Kasumi-1 (cell line): ENCODE measurements at regions not wholly inside any gene's neighbourhood (a gene's known extent, or its start where the extent isn't known, plus 50 kb on each side); places are given as distances from the start of the nearest gene placed in this dataset.
"Not testable (repeated sequence)": the region's sequence is repeated elsewhere in the genome, so short reads cannot be mapped to it uniquely, and the experiment has no call there.

Experiments
- DNase-seq, 2 experiments: peaks; one replicate each; lab custom pipeline; 2025; lab: John Stamatoyannopoulos, UW

DNA sequence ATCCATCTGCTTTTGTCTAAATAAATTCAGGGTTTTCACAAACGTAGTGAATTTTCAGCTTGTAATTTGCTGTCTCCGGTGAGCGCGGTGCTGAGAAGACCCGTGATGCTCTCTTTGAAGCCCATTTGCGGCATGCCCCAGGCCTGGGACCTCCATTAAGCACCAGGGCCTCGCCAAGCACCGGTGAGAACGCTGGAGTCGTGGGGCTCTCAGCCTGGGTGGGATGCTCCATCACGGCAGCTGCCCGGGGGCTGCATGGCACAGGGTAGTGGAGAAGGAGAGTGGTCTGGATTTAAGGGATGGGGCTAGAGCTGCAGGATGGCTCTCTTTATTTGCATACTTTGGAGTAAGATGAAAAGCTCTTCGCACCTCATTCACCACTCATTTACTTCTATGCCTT lies 248.7 kb downstream of the ABCC12 start:
- DNase-seq, result no peak

DNA sequence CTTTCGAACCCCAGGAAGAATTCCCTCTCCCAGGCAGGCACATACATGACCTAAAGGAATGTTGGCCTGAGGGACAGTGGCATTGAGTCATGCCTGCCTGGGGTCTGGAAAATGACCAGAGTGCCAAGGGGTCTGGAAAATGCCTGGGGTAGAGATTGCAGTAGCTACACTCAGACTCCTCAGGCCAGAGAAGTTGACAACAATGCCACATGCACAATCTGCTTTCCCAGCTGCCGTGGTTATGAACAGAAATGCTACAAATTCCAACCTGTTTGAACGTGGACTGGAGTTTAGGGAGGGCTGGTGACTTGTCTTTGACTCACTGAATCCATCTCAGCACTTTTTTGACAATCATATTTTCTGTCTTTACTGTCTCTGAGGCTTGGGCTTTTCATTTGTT lies 250.0 kb downstream of the ABCC12 start:
- DNase-seq, result no peak

DNA sequence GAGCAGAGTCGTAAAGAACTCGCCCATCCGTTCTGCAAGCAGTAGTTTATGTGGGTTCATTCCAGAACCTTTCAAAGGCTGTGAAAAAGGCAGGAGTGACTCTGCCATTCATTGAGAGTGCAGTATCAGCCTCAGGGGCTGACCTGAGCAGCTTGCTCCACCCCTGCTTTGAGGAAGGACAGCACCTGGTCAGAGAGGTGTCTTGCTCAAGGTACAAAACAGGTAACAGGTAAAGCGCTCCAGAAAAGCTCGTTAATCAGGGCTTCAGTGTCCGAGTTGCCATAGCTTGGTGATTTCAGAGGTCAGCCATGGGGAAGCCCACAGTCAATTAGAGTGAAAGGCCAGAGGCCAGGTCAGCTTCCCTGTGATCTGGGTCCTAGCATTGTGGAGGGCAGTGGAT lies 251.1 kb downstream of the ABCC12 start:
- DNase-seq, result no peak

DNA sequence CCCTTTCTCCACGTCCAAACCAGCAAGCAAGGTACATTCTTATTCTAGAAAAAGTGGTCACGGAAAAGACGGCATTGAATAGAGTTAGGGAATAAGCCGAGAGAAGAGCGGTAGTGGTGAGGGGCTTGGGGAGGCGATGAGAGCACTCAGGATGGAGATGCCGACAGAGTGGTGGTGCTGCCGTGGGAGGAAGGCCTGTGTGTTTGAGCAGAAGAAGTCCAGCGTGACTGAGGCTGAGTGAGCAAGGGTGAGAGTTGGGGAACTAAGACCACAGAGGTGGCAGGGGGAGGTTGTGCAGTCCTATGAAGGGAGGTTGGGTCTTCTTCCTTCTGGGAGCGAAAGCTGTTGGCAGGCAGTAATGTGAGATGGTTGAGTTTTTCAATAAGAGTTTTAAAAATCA lies 252.3 kb downstream of the ABCC12 start:
- no peak for DNase-seq

DNA sequence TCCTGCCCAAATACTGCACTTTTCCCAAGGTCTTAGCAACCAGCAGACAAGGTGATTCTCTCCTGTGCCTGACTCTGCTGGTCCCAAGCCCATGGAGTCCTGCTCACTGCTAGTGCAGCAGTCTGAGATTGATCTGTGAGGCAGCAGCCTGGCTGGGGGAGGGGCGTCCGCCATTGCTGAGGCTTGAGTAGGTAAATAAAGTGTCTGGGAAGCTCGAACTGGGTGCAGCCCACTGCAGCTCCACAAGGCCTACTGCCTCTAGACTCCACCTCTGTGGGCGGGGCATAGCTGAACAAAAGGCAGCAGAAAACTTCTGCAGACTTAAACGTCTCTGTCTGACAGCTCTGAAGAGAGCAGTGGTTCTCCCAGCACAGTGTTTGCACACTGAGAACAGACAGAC lies 258.7 kb downstream of the ABCC12 start:
- not testable (repeated sequence) for DNase-seq

DNA sequence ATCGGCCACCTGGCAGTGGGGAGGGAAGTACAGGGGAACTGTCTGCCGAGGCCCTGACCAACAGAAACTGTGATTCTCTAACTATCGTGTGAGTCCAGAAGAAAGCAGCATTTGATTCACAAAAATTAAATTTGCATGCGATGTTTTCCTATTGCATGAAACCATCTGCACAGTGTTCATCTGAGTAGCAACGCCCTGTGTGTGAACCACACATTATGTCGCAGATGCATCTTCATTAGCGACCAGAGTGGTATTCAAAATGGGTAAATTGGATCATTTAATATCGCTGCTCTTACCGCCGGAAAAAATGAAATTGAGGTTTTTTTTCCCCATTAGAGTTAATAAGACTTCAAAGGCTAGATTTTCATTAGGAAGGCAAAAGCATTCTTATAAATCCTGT lies 260.6 kb downstream of the ABCC12 start:
- no peak for DNase-seq

DNA sequence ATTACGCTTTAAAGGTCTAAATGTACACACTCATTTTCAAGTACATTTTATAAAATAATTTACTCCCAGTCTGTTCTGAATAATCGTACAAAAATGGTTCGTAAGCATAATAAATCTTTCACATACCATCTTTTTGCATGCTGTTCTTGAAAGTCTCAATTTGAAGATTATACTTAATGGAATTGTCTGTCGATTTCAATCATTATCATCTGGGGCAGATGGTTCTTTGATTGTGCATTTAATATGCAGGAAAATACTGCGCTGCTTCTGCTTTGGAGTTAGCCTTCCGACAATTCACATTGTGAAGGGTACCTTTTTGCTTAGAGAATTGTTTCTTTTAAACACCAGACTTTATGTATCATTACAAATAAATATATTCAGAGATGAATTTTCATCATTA lies 262.8 kb downstream of the ABCC12 start:
- no peak for DNase-seq

DNA sequence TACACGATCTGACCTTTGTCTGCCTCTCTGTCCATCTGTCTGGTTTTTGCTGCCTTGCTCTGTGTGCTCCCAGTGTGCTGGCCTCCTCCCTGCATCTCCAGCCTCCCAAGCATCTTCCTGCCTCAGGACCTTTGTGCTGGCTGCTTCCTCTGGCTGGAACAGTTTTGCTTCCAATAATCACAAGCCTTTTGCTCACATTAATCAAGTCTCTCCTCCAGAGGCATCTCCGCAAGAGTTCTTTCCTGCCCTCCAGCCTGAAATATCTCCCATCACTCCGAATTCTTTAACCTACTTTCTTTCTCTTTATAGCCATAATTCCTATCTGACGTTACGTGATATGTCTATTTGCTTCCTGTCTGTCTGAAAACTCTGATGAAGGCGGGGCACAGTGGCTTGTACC lies 267.1 kb downstream of the ABCC12 start:
- DNase-seq, result no peak

DNA sequence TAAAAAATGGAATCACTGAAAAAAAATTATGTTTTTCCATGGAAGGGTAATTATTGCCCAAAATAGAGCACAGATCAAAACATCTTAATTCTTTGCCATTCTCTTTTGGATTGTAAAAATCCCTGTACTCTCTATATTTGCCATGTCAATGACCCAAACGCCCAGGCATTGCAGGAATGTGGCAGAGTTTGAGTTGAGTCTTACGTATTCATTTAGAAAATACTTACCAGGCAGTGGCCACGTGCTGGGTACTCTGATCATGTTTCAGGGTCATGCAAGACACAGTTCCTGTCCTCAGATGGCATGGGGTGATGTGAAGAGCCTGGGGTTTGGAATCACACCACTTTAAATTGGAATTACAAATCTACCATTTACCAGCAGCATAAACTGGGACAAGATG lies 267.7 kb downstream of the ABCC12 start:
- DNase-seq, result no peak

DNA sequence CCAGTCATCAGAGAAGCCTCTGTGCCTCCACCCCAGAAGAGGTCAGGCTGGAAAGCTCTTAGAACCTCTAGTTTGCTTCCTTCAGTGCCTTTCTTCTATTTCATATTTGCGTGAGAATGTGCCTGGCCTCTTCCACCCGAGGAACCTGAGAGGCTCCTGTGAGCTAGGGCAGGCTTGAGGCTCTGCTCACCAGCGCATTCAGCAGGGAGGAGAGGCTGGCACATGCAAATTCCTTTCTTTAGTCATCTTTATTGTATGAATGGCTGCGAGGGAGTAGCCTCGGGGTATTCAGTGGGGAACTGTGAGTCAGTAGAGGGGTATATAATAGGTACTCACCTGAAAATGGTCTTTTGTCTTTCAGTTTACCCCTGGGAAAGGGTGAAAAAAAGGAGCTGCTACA lies 268.3 kb downstream of the ABCC12 start:
- no peak for DNase-seq

DNA sequence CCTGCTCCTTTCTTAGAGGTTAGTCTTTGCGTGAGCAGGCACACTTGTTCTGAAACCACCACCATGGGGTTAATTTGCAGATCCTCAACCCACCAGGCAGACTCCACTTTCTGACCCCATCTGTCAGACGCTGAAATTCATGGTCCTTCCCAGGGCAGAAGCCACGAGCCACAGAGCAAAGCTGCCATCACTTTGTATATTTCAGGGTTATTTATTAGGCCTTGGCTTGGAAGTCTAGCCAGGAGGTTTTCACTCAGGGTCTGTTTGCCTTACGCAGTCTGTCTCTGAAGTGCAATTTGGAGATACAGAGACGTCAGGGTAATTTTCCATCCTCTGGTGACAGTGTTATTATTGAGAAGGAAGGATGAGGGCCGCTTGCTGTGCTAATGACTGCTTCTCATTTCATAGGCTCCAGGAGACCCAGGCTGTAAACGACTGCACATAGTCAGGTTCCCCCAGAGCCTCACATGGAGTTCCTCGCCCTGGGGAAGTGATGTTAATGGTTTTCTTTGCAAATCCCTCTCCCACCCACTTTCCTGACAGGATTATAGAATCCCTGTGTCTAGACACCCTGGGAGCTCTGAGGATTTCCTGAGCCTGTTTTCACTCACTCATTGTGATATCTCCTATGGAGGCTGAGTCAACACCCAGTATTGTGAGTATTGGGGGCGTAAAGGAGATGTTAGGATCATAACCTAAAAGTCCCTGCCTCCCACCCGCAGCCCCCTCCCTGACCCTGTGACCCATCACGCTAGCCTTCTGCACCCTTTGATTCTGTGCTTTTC lies 269.0 kb downstream of the ABCC12 start:
- DNase-seq, result no peak

DNA sequence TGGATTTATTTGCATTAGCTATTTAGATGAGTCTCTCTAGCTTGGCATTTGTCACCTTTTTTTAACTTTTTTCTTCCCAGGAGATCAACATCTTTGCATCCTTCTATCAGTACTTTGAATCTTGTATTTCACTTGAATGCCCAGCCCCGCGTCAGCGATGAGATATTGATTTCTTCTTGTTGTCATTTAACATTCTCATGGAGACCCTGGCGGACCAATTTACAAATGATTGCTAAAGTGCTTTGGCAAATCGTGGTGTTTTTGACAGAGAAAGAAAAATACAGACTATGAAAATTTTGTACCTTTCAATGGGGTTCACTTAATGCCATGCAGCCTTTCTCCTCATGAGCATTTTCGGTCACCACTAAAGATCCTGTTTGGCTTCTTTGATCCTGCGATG lies 269.7 kb downstream of the ABCC12 start:
- DNase-seq, result no peak

DNA sequence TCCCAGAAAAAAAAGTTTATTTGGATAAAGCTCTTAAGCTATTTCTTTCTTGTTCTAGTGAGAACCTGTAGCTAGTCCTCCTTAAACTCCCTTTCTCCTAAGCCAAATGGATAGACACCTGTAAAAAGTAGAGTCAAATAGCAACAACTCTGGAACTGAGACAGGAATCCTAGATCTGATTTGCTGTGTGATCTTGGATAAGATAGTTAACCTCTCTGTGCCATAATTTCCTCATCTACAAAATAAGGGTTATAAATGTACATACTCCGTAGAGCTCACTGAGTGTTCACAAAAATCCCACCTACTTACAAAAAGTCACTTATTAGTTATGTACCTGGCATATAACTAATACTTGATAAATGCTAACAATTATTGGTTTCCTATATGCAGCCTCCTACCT lies 270.3 kb downstream of the ABCC12 start:
- no peak for DNase-seq

DNA sequence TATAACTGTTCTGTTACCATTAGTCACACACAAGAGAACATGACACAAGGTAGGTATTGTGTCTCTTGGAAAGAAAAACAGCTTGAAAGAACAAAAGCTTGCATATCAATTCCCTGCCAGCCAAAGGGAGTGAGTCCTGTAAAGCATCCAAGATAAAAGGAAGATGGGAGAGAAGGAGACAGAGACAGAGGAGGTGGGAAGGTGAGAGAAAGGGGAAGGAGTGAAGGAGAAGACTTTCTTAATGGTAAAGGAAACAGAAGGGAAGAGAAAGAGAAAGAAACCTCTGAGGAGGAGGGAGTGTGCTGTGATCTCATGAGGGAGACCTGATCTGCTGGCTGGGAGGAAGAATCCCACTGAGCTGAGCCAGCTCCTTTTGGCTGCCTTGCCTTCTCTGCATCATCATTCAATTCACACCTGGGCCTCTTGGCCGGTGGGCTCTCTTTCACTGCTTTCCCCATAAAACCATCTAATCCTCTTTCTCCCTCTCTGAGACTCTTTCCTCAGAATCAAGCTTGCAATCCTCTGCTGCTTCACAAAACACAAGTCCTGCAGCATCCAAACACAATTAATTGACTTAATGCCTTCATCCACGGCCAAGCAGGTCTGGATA lies 271.6 kb downstream of the ABCC12 start:
- DNase-seq, result no peak

DNA sequence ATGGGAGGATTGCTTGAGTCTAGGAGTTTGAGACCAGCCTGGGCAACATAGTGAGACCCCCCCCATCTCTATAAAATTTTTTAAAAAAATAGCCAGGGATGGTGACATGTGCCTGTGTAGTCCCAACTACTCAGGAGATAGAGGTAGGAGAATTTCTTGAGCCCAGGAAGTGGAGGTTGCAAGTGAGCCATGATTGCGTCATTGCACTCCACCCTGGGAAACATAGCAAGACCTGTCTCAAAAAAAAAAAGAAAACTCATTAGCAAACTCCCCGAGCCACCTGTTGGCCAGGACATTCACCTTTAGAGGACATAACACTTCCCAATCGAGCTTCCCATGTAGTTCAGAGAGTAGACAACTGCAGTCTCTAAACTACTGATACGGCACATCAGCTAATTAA lies 274.2 kb downstream of the ABCC12 start:
- DNase-seq, result no peak

DNA sequence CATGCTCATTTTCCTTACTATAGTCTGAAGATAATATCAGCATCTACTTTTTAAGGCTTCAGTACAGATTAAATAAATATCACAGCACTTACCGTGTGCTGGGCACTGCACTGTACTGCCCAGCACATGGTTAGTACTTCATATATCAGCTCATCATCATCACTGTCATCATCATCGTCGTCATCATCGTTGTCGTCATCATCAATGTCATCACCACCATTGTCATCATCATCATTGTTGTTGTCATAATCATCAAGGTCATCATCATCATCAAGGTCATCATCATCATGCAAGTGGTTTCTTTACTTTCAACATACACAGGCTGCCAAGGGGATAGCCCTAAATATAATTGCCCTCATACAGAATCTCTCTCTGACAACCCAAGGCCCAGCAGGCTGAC lies 275.1 kb downstream of the ABCC12 start:
- DNase-seq, result no peak

DNA sequence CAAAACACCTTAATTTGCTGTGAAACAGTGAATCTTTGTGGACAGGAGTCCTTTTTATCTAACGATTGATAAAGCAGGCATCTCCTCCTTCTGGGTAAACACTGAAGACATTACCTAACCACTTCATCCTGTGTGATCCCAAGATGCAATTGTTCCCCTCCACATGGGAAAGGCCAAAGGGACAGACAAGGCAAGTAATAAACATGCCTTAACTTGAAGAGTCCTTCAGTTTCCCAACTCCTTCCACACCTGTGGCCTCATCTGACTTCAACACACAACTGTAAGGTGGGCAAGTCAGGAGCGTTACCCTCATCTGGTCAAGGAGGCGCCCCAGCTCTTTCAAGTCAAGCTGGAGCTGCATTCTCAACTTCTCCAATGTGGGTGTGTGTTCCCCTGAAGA lies 278.6 kb downstream of the ABCC12 start:
- no peak for DNase-seq

DNA sequence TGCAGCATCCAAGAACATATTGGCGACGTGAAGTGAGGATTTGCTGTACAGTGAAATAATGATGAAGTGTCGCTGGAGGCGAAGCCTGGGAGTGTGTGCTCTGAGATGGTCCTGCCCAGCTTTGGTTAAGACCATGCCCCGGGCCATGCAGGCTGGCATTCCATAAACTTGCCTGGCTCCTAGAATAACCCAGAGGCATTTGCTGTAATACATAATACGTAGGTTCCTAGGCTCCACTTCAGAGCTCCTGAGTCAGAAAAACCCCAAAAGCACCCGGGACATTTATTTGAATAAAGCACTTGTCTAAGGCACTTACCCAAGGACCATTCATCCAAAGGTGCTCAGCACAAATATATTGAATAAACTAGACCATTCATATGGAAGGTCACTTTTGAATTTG lies 279.3 kb downstream of the ABCC12 start:
- no peak for DNase-seq

DNA sequence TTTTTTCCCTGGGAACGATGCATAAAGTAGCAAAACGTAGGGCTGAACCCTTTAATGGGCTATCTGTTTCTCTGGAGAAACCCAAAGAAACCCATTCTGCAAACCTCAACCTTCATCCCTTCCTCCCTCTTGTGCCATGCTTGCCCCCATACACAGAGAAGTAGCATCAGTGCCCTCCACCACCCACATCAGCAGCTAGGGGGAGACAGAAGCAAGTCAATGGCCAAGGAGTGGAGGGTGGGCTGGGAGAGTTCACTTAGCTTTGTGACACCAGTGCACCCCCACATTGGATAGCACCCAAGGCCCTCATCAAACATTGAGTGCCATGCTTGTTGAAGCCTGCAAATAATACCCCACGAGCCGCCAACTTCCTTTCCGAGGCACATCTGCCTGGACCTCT lies 282.4 kb downstream of the ABCC12 start:
- no peak for DNase-seq

DNA sequence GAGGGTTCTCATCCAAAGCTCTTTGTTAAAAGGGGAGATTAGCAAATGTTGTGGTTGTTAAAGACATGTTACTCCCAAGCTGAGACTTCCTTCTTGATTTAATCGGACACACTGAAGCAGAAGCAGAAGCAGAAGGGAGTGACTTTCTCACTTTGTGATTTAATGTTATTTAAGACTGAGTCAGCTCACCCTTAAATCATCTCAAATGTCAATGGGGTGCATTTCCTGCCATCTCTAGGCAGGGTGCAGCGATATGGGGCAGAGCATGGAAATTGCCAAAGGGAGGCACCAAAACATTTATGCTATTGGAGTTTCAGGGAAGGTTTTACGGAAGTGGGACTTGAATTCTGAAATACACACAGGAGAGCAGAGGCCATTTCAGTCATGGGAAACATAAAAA lies 283.6 kb downstream of the ABCC12 start:
- DNase-seq, result no peak

DNA sequence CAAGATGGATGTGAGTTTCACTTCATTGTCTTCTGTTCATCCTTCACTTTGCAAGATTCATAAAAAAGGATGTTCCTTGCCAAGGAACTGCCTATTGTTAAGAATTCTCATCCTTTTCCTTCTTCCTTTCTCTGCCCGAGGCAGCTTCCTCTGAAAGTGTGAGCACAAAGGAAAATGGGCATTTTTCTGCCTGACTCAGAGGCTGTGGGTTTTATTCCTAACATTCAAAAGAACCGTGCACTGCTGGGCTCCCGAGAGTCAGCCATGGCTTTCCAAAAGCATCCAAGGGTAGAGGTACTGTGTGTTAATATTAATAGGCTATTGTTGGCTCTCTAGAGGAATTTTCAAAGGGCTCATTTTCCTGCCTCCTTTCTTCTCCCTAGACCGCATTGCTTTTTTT lies 289.4 kb downstream of the ABCC12 start:
- no peak for DNase-seq

DNA sequence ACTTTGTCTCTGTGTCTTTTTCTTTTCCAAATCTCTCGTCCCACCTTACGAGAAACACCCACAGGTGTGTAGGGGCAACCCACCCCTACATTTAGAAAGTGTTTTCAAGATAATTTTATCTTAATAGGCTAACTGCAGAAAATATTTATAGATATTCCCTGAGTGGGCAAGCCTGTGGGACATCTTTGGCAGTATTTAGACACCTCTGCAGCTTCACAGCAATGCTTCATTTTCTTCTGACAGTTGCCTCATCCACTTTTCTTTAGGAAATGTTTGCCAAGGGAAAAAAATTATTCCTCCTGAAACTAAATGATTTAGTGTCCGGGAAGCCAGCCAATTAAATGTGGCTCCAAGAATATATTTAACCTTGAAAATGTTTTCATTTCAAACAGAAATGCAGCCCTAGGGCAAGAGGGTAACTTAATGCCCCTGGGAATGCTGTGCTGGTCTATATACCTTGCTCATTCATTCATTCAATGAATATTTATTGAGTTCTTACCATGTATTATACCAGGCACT lies 290.4 kb downstream of the ABCC12 start:
- DNase-seq, result no peak

DNA sequence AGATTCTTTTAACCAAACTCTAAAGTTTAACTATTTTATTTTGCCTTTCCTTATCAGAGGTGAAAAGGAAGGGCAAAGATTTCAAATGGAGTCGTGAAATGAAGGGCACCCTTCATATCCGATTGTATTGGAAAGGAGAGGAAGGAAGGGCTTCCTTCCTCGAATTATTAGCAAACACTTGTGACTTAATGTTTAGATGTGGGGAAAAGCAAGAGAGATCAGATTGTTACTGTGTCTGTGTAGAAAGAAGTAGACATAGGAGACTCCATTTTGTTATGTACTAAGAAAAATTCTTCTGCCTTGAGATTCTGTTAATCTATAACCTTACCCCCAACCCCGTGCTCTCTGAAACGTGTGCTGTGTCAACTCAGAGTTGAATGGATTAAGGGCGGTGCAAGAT lies 291.5 kb downstream of the ABCC12 start:
- DNase-seq, result not testable (repeated sequence)

DNA sequence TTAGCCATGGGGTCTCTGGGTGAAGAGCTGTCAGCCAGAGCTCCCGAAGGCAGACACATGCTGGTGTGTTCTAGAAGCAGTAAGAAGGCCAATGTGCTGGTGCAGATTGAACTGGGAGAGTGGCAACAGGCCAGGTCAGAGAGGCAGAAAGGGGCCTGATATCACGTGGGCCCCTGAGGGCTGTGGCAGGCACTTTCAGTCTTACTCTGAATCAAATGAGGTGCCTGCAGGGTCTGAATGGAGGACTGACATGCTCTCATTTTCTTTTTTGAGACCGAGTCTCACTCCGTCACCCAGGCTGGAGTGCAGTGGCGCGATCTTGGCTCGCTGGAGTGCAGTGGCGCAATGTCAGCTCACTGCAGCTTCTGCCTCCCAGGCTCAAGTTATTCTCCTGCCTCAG lies 293.8 kb downstream of the ABCC12 start:
- no peak for DNase-seq
